GM19452 (cell line): ENCODE measurements at regions not wholly inside any gene's neighbourhood (a gene's known extent, or its start where the extent isn't known, plus 50 kb on each side); places are given as distances from the start of the nearest gene placed in this dataset.

ENCODE experiments used
- ATAC-seq: cut with Tn5 transposase; IDR thresholded peaks from one replicate; pipeline ENCODE4 v1.9.1; 2021; ENCODE audit not compliant: unreplicated experiment

- ATAC-seq = no peak
Observed at GRCh38 chr17:74098136-74099024, 105.1 kb upstream of the RPL38 start.

GRCh38 chr17:74099442-74100340 lies 103.8 kb upstream of the RPL38 start:
- ATAC-seq = no peak

DNA sequence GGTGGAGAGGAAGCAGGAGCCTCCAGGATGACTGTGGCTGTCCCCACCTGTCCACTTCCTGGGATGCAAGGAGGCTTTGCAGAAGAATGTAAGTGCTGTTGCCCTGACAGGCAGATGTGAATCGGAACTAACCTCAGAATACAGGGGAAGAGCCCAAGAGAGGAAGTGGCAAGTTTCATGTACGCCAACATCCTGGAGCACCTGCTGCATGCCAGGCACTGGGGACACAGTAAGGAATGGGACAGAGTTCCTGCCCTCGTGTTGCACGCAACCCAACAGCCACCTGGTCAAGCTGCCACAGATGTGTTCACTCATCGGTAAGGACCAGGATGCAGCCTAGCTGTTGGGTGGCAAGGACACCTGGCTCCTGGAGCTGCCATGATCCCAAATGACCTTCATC lies 98.6 kb upstream of the RPL38 start:
- no peak for ATAC-seq

GRCh38 chr17:74107107-74107506 lies 96.4 kb upstream of the RPL38 start:
- ATAC-seq = no peak

GRCh38 chr17:74108126-74108705 lies 95.3 kb upstream of the RPL38 start:
- no peak for ATAC-seq

- ATAC-seq = no peak
Observed at GRCh38 chr17:74110467-74110866, 93.0 kb upstream of the RPL38 start.

GRCh38 chr17:74113326-74113725 lies 90.2 kb upstream of the RPL38 start:
- no peak for ATAC-seq

DNA sequence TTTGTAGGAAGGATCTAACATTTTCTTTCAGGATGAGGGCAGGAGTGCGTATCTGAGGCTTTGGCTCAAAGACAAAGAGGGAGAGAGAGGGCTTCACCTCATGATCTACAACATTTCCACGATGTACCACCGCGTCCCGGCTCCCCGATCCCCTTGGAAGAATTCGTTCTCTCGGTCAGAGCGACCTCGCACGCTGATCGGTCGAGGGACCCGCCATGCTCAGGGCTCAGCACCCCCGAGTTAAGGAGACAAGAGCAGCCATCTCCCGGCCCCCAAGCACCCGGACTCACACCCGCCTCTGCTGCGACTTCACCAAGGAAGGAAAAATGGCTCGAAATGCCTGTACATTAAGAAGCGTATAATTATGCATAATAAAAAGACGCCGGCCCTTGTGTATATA lies 89.5 kb upstream of the RPL38 start:
- ATAC-seq = no peak

DNA sequence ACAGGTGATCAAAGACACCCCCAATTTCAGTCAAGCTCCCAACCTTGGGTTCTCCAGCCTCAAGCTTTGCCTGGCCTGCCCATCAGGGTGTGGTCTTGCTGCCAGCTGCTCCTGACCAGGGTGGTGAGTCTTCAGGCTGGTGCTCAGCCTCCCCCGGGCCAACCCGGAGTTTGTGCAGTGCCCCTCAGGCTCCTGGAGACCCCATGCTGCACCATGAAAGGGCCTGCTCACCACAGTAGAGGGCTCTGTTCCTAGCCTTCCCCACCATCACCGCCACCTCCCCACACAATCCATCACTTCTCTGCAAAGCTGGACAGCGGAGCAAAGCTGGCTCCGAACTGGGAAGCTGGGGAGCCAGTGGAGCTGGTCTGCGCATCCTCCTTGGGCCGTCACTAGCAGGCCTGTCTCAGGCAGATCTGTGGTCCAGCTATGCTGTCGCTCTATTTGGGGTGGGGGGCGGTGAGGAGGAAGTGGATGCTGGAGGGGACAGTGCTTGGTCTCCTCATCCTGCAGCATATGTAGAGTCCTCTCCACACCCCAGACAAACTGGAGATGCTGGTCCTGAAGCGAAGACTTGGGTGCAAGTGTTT lies 88.5 kb upstream of the RPL38 start:
- no peak for ATAC-seq

DNA sequence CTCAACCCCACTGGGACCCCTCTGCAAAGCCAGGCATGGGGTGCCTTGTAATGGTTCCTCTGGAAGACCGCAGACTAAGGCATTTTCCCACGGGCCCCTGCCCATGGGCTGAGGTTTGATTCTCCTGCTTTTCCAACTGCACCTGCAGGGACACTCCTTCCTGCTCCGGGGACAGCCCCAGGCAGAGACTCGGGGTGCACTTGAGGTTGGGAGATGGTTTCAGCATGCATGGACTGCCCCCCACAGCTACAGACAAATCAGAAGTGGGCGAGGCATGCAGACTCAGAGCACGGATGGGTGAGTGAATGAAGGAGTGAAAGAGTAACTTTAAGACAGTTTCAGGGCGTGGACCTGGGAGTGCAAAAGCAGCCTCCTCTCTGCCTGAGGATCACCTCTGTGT lies 87.9 kb upstream of the RPL38 start:
- no peak for ATAC-seq

- no peak for ATAC-seq
Observed at GRCh38 chr17:74116087-74116717, 87.3 kb upstream of the RPL38 start.

- no peak for ATAC-seq
Observed at GRCh38 chr17:74117087-74117698, 86.3 kb upstream of the RPL38 start.

- ATAC-seq = no peak
Observed at GRCh38 chr17:74117999-74118421, 85.5 kb upstream of the RPL38 start.

DNA sequence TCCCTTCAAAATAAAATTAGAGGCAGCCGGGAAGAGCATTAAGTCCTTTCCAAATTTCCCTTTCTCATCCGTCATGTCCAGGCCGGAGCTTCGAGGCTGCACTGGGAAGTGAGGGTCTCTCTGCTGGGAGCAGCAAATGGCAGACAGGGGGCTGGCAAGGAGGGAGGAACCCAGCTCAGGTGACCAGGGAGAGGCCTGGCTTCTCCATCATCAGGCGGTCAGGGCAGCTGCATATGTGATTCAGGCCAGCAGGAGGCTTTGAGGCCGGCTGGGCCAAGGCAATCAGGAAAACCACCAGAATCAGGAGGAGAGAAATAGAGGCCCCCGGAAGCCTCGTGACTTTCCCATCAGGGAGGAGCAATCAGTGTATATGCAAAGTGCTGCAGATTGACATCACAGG lies 85.0 kb upstream of the RPL38 start:
- ATAC-seq = no peak

DNA sequence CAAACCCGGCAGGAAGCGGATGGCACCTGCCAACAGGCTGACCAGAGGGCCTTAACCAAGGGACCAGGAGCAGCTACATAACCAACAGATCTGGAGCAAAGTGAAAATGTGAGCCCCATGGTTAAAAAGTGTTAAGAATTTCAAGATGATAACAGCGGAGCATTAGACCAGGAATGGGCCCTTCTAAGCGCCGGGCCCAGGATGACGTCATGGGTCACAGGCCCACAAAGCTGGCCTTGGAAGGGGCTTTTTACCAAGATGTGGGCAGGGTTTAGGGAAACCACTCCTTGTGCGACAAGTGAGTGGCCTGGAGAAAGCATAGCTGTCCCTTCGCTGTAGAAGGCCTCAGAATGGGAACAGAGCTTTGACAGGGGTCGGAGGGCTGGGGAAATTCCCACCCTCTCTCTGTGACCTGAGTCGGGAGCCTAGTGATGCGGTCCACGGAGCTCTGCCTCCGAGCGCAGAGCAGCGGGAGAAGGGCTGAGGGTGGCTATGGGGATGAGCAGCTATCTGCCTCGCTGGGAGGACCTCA lies 84.4 kb upstream of the RPL38 start:
- ATAC-seq = no peak

- no peak for ATAC-seq
Observed at GRCh38 chr17:74119965-74120364, 83.5 kb upstream of the RPL38 start.

DNA sequence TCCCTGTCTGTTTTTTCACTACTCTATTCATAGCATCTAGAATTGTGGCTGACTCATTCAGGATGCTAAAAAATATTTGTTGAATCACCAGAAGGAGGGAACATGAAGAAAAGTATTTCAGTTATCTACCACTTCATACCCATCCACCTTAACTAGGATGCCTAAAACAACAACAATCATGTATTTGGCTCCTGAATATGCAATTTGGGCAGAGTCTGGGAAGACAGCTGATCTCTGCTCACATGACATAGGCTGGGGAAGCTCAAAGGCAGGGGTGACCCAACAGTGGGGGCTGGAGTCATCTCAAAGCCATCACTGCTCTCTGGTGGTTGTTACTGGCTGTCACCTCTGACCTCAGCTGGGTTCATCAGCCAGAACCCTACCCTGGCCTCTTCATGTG lies 80.1 kb upstream of the RPL38 start:
- no peak for ATAC-seq

GRCh38 chr17:74123866-74124444 lies 79.5 kb upstream of the RPL38 start:
- ATAC-seq = no peak

DNA sequence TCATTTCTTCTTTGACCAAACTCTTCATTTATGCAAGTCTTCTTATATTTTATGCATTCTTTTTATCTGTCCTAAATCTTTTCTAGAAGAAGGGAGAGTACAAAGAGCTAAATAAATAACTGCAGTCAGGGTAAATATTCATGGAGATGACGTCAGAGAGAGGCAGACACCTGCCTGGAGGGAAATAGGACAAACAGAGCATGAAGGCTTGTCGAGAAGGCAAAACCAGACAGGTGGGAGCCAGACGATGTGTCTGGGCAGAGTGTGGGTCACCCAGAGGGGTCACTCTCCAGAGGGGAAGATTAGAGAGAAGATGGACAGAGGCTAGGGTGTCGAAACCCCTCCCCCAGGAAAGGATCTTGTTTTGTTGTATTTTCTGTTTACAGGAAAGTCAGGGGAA lies 78.3 kb upstream of the RPL38 start:
- ATAC-seq = no peak
